HFFc6 (cell line): ENCODE measurements at regions not wholly inside any gene's neighbourhood (a gene's known extent, or its start where the extent isn't known, plus 50 kb on each side); places are given as distances from the start of the nearest gene placed in this dataset.
A peak's percentile ranks its signal among the peaks of the same experiment; 100 is the strongest.

Experiments used
- DNase-seq: peaks from one replicate; pipeline ENCODE4 v3.0.0-alpha.2; 2018
- H3K27ac Mint-ChIP-seq: 2 replicates; pipeline ENCODE4 v1.8.0; 2020; ENCODE audit warnings: mild to moderate bottlenecking, mixed read lengths
- H3K27me3 Mint-ChIP-seq: 2 replicates; pipeline ENCODE4 v1.8.0; 2021; ENCODE audit warnings: mild to moderate bottlenecking, moderate library complexity, mixed read lengths; ENCODE audit not compliant: insufficient read depth
- H3K36me3 Mint-ChIP-seq: 2 replicates; pipeline ENCODE4 v1.8.0; 2021; ENCODE audit warnings: low read depth, mixed read lengths
- H3K4me1 Mint-ChIP-seq: 2 replicates; pipeline ENCODE4 v1.8.0; 2020; ENCODE audit warnings: low read depth, mixed read lengths
- H3K4me3 Mint-ChIP-seq: 2 replicates; pipeline ENCODE4 v1.8.0; 2020; ENCODE audit warnings: mild to moderate bottlenecking, moderate library complexity, mixed read lengths
- H3K9me3 Mint-ChIP-seq: 2 replicates; pipeline ENCODE4 v1.8.0; 2020; ENCODE audit warnings: mild to moderate bottlenecking, mixed read lengths
- CTCF ChIP-seq: fragments of 200-600 bp; sonication (generic); IDR thresholded peaks from 2 replicates; pipeline ENCODE4 v1.5.0; 2021; ENCODE audit warnings: antibody characterized with exemption, mild to moderate bottlenecking

DNA sequence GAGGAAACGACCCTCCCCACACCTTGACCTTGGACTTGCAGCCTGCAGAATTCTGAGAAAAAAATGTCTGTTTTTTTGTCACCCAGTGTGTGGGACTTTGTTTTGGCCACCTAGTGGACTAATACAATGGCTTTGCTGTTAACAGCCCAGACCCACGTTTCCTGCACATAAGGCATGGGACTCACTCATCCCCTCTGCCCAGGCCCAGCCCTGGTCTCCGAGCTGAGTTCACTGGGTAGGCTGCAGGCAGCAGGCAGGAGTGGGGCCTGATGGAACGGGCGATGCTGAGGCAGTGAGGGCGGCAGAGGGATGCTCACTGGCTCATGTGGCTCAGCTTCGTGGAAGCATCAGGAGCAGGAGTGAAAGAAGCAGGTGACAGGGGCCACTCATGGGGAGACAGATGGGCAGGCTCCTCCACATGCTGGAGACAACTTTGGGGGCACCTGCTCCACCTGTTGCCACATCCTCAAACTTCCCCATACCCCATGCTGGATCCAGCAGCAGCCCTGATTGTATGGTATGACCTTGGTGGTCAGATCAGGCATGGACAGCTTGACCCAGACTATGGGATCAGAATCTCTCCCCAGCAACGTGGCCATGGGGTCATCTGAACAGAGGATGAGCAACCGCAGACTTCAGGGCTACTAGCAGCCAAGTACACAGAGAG lies 65.8 kb upstream of the ANTXRL start:
- H3K4me1 Mint-ChIP-seq = peaks cover 9% of the 10 kb centered on the region
- H3K27ac Mint-ChIP-seq = no peak overlapping the region
- H3K4me3 Mint-ChIP-seq = no peak overlapping the region
- no peaks in the 10 kb centered on the region for H3K36me3 Mint-ChIP-seq
- H3K9me3 Mint-ChIP-seq = no peaks in the 10 kb centered on the region
- no peak for DNase-seq
- peak; percentile 73 for TF ChIP-seq CTCF
- peaks cover 23% of the 10 kb centered on the region for H3K27me3 Mint-ChIP-seq

DNA sequence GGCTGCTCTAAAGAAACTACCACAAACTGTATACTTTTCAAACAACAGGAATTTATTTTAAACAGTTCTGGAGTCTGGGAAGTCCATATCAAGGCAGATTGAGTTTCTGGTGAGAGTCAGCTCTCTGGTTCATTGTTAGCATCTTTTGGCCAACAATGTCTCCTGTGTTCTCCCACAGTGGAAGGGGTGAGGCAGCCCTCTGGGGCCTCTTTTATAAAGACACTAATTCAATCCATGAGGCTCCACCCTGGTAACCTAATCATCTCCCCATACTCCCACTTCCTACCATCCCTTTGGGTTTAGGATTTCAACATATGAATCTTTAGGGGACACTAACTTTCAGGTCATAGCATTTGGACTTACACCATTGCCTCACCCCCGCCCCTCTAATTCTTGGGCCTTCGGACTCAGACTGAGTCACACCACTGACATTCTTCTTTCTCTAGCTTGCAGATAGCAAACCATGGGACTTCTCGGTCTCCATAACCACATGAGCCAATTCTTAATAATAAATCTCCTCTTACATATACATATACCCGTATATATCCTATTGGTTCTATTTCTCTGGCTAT lies 64.3 kb upstream of the ANTXRL start:
- H3K9me3 Mint-ChIP-seq = no peaks in the 10 kb centered on the region
- peak; percentile 25 for DNase-seq
- H3K4me3 Mint-ChIP-seq = no peak overlapping the region; the same call in 1 of the 2 replicates
- peaks cover 9% of the 10 kb centered on the region for H3K4me1 Mint-ChIP-seq
- no peak overlapping the region; the same call in 1 of the 2 replicates for H3K27ac Mint-ChIP-seq
- no peak for TF ChIP-seq CTCF
- no peaks in the 10 kb centered on the region for H3K36me3 Mint-ChIP-seq
- peaks cover 29% of the 10 kb centered on the region for H3K27me3 Mint-ChIP-seq

- peaks cover 9% of the 10 kb centered on the region for H3K4me1 Mint-ChIP-seq
- H3K27me3 Mint-ChIP-seq = peaks cover 30% of the 10 kb centered on the region
- H3K4me3 Mint-ChIP-seq = no peak overlapping the region
- no peaks in the 10 kb centered on the region for H3K9me3 Mint-ChIP-seq
- no peak for DNase-seq
- no peak overlapping the region for H3K27ac Mint-ChIP-seq
- TF ChIP-seq CTCF = peak; percentile 52; the same call in 1 of the 2 replicates
- H3K36me3 Mint-ChIP-seq = no peaks in the 10 kb centered on the region
These were observed 63.7 kb upstream of the ANTXRL start for GRCh38 chr10:46223064-46223480.

GRCh38 chr10:46223626-46224413 lies 63.0 kb upstream of the ANTXRL start:
- DNase-seq = no peak
- Mint-ChIP-seq H3K27me3 (peaks cover 30% of the 10 kb centered on the region), H3K4me1 (peaks cover 11% of the 10 kb centered on the region), H3K36me3 (no peaks in the 10 kb centered on the region), H3K27ac (no peak overlapping the region), H3K4me3 (no peak overlapping the region), H3K9me3 (no peaks in the 10 kb centered on the region)
- no peak for TF ChIP-seq CTCF

GRCh38 chr10:46224414-46224682 lies 62.4 kb upstream of the ANTXRL start:
- no peak for TF ChIP-seq CTCF
- H3K4me3 Mint-ChIP-seq = no peak overlapping the region
- H3K27me3 Mint-ChIP-seq = peaks cover 30% of the 10 kb centered on the region
- no peak for DNase-seq
- no peak overlapping the region for H3K27ac Mint-ChIP-seq
- peaks cover 16% of the 10 kb centered on the region for H3K4me1 Mint-ChIP-seq
- no peaks in the 10 kb centered on the region for H3K36me3 Mint-ChIP-seq
- peaks cover under 1% of the 10 kb centered on the region for H3K9me3 Mint-ChIP-seq
